ENCODE measurements at regions not wholly inside any gene's neighbourhood (a gene's known extent, or its start where the extent isn't known, plus 50 kb on each side); places are given as distances from the start of the nearest gene placed in this dataset.
"Not testable (repeated sequence)": the region's sequence is repeated elsewhere in the genome, so short reads cannot be mapped to it uniquely, and the experiment has no call there.

- Mint-ChIP-seq H3K4me1 (no peaks in the 10 kb centered on the region), H3K4me3 (no peak overlapping the region), H3K27me3 (no peaks in the 10 kb centered on the region), H3K36me3 (ENCODE audit: low read depth) (no peaks in the 10 kb centered on the region), H3K9me3 (peaks cover 8% of the 10 kb centered on the region), H3K27ac (no peak overlapping the region)
- ATAC-seq (no peak), DNase-seq (no peak)
Measured at GRCh38 chr4:84338367-84338766, 160.7 kb downstream of the NKX6-1 start.

DNA sequence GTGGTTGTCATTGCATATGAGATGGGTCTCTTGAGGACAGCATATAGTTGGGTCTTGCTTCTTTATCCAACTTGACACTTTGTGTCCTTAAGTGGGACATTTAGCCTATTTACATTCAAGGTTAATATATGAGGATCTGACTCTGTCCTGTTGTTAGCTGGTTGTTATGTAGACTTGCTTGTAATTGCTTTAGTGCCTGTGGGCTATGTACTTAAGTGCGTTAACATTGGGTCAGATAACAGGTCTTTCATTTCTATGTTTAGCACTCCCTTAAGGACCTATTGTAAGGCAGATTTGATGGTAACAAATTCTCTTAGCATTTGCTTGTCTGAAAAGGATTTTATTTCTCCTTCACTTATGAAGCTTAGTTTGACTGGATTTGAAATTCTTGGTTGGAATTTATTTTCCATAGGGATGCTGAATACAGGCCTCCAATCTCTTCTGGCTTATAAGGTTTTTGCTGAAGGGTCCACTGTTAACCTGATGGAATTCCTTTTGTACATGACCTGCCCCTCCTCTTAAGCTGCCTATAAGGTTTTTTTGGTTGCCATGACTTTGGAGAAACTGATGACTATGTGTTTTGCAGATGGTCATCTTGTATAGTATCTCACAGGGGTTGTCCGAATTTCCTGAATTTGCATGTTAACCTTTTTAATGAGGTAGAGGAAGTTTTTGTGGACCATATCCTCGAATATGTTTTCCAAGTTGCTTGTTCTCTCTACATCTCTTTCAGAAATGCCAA is 162.0 kb downstream of the NKX6-1 start:
- Mint-ChIP-seq H3K27ac (no peak overlapping the region), H3K9me3 (peaks cover 4% of the 10 kb centered on the region), H3K27me3 (no peaks in the 10 kb centered on the region), H3K36me3 (ENCODE audit: low read depth) (no peaks in the 10 kb centered on the region), H3K4me3 (no peak overlapping the region), H3K4me1 (no peaks in the 10 kb centered on the region)
- DNase-seq: no peak
- no peak for ATAC-seq

- Mint-ChIP-seq H3K27ac (no peak overlapping the region), H3K9me3 (peaks cover 9% of the 10 kb centered on the region), H3K36me3 (ENCODE audit: low read depth) (no peaks in the 10 kb centered on the region), H3K4me3 (no peak overlapping the region), H3K4me1 (no peaks in the 10 kb centered on the region), H3K27me3 (peaks cover 2% of the 10 kb centered on the region)
- no peak for DNase-seq
- ATAC-seq: no peak
Measured at GRCh38 chr4:84327526-84327925, 171.6 kb downstream of the NKX6-1 start.

DNA sequence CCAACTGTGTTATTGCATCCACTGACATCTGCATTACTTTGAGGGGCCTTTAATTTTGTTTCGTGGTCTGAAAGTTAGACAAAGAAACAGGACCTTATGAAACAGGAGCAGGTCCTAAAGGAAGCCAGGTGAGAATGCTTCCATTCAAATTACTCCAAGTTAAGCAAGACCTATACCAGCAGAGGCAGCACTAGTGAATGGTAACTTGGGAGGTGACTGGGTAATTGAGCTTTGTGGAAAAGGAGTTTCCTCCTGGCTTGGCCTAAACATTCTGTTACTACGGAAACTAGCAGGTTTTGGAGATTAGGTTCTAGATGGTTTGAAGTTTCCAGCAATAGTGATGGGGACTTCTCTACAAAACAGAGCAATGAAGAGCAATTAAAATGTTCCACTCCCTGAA is 173.5 kb downstream of the NKX6-1 start:
- no peaks in the 10 kb centered on the region for H3K4me1 Mint-ChIP-seq
- H3K4me3 Mint-ChIP-seq: no peak overlapping the region
- peaks cover 5% of the 10 kb centered on the region for H3K9me3 Mint-ChIP-seq
- no peaks in the 10 kb centered on the region for H3K36me3 Mint-ChIP-seq (ENCODE audit: low read depth)
- no peak for DNase-seq
- ATAC-seq: no peak
- no peak overlapping the region for H3K27ac Mint-ChIP-seq
- H3K27me3 Mint-ChIP-seq: peaks cover 2% of the 10 kb centered on the region

GRCh38 chr4:84324303-84325245 is 174.5 kb downstream of the NKX6-1 start:
- Mint-ChIP-seq H3K27me3 (peaks cover 2% of the 10 kb centered on the region), H3K9me3 (no peaks in the 10 kb centered on the region), H3K27ac (no peak overlapping the region), H3K4me1 (no peaks in the 10 kb centered on the region), H3K36me3 (ENCODE audit: low read depth) (no peaks in the 10 kb centered on the region), H3K4me3 (no peak overlapping the region)
- DNase-seq (no peak), ATAC-seq (no peak)

DNA sequence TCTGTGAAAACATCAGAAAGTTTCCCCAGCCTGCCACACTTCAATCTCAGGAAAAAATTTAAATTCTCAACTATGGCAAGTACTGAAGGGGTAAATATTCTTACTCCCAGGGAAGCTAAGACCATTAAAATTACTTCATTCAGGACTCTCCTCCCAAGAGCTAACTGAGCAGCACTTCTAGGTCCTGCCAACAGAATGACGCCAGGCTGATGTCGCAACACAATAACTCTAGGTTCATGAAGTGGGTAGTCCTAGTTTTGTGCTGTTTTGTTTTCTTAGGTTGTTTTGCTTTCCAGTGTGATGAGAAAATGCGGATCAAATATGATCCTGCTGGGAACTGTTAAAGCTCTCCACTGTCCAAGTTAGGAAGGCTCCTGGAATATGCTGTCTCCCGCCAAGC is 180.0 kb downstream of the NKX6-1 start:
- Mint-ChIP-seq H3K4me3 (no peak overlapping the region), H3K27ac (no peak overlapping the region), H3K4me1 (no peaks in the 10 kb centered on the region), H3K9me3 (no peaks in the 10 kb centered on the region), H3K36me3 (ENCODE audit: low read depth) (no peaks in the 10 kb centered on the region), H3K27me3 (no peaks in the 10 kb centered on the region)
- ATAC-seq: no peak
- DNase-seq: no peak

- H3K27ac Mint-ChIP-seq: no peak overlapping the region
- no peak overlapping the region for H3K4me3 Mint-ChIP-seq
Measured at GRCh38 chr4:84317513-84317912, 181.6 kb downstream of the NKX6-1 start.

DNA sequence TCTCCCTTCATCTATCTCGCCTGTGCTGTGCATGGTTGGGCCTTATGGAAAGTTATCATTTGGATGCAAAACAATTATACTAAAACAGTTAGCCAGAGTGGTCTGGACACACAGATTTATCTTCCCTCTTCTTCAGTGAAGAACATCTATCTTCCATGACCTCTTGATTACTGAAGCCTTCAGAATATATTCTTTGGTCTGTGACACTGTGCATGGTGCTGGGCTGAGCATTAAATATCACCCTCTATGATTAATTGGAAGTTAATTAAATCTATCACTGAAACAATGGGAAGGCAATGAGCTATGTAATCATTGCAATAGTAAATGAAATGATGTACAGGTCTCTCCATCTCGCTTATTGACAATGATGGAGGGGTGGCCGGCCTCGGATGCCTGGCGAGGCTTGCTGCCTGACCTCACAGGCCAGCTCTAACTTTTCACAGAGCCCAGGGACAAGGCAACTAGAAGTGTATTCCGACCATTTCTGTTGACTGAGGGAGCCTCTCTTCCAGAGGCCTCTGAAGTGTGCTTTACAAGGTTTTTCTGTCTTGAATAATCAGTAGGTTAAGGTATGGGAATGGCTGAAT is 186.6 kb downstream of the NKX6-1 start:
- DNase-seq (no peak), ATAC-seq (no peak)
- Mint-ChIP-seq H3K4me3 (no peak overlapping the region), H3K27me3 (no peaks in the 10 kb centered on the region), H3K4me1 (no peaks in the 10 kb centered on the region), H3K9me3 (no peaks in the 10 kb centered on the region), H3K27ac (no peak overlapping the region), H3K36me3 (ENCODE audit: low read depth) (no peaks in the 10 kb centered on the region)

More at GRCh38 chr4:84317513-84317912, 181.6 kb downstream of the NKX6-1 start:
- Mint-ChIP-seq H3K9me3 (no peaks in the 10 kb centered on the region), H3K4me1 (no peaks in the 10 kb centered on the region), H3K36me3 (ENCODE audit: low read depth) (no peaks in the 10 kb centered on the region), H3K27me3 (no peaks in the 10 kb centered on the region)
- DNase-seq (no peak), ATAC-seq (no peak)

DNA sequence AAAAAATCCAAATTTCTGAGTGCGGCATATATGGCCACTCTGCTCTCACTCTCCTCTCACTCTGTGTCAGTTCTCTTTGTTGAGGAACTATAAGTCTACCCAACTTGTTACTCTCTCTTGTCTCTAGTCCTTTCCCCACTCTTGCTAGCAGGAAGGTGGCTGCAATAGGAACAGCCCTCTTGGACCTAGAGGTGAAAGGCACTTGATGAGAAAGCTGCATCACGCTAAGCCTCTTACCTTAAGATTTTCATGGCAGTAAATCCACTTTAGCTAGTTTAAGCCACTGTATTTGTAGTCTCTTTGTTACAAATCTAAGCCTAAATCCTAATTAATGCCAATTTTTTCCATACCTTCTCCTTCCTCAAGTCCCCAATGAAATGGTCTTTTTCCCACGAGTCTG is 189.9 kb downstream of the NKX6-1 start:
- Mint-ChIP-seq H3K9me3 (no peaks in the 10 kb centered on the region), H3K27me3 (no peaks in the 10 kb centered on the region), H3K4me1 (no peaks in the 10 kb centered on the region), H3K4me3 (no peak overlapping the region), H3K27ac (no peak overlapping the region), H3K36me3 (ENCODE audit: low read depth) (no peaks in the 10 kb centered on the region)
- ATAC-seq (no peak), DNase-seq (no peak)

DNA sequence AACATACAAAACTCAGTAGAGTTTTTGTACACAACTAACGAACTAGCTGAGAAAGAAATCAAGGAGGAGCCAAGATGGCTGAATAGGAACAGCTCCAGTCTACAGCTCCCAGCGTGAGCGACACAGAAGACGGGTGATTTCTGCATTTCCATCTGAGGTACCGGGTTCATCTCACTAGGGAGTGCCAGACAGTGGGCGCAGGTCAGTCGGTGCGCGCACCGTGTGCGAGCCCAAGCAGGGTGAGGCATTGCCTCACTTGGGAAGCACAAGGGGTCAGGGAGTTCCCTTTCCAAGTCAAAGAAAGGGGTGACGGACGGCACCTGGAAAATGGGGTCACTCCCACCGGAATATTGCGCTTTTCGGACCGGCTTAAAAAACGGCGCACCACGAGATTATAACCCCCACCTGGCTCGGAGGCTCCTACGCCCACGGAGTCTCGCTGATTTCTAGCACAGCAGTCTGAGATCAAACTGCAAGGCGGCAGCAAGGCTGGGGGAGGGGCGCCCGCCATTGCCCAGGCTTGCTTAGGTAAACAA is 200.3 kb downstream of the NKX6-1 start:
- H3K27ac Mint-ChIP-seq, ATAC-seq: not testable (repeated sequence)

DNA sequence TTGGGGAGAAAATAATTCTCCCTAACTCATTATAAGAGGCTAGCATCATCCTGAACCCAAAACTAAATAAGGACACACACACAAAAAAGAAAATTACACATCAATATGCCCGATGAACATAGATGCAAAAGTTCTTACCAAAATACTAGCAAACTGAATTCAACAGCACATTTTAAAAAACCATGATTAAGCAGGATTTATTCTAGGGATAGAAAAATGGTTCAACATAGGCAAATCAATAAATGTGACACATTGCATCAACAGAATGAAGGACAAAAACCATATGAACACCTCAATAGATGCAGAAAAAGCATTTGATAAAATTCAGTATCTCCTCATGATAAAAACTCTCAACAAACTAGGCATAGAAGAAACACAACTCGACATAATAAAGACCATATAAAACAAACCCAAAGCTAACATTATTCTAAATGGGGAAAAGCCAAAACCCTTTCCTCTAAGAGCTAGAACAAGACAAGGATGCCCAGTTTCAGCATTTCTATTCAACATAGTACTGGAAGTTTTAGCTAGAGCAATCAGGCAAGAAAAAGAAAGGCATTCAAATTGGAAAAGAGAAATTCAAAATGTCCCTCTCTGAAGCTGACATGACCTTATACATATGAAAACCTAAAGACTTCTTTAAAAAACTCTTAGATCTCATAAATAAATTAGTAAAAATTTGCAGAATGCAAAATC is 200.9 kb downstream of the NKX6-1 start:
- Mint-ChIP-seq H3K27ac (no peak overlapping the region), H3K4me1 (no peaks in the 10 kb centered on the region), H3K4me3 (no peak overlapping the region), H3K27me3 (peaks cover 2% of the 10 kb centered on the region), H3K36me3 (ENCODE audit: low read depth) (no peaks in the 10 kb centered on the region), H3K9me3 (peaks cover 11% of the 10 kb centered on the region)
- ATAC-seq (no peak), DNase-seq (no peak)

More for the DNA sequence above, 200.3 kb downstream of the NKX6-1 start:
- not testable (repeated sequence) for H3K4me1 Mint-ChIP-seq; DNase-seq; H3K36me3 Mint-ChIP-seq (ENCODE audit: low read depth); H3K4me3 Mint-ChIP-seq; H3K27me3 Mint-ChIP-seq
- peaks cover 11% of the 10 kb centered on the region for H3K9me3 Mint-ChIP-seq

DNA sequence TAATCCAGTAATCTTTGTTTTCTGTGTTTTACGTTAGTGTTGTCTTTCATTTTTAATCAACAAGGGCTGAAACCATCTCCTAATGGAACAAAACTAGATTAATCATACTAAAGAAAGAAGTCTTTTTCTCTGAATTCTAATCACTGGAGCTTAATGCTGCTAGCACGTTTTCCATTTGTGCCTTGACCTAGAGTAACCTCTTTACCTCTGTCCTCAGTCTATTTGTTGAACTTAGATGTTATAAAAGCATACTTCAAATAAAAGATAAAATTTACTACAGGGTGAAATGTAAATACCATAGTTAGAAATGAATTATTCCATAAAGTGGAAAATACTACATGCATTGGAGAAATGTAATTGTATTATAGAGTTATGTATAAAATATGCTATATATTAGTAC is 207.1 kb downstream of the NKX6-1 start:
- no peaks in the 10 kb centered on the region for H3K4me1 Mint-ChIP-seq
- H3K27ac Mint-ChIP-seq: no peak overlapping the region

GRCh38 chr4:84286048-84286447 is 213.0 kb downstream of the NKX6-1 start:
- Mint-ChIP-seq H3K4me1 (no peaks in the 10 kb centered on the region), H3K27ac (no peak overlapping the region), H3K4me3 (no peak overlapping the region), H3K9me3 (peaks cover 6% of the 10 kb centered on the region), H3K36me3 (ENCODE audit: low read depth) (no peaks in the 10 kb centered on the region), H3K27me3 (peaks cover 1% of the 10 kb centered on the region)
- DNase-seq (no peak), ATAC-seq (no peak)

More for the DNA sequence above, 207.1 kb downstream of the NKX6-1 start:
- H3K36me3 Mint-ChIP-seq (ENCODE audit: low read depth): no peaks in the 10 kb centered on the region
- peaks cover 2% of the 10 kb centered on the region for H3K27me3 Mint-ChIP-seq
- peaks cover 17% of the 10 kb centered on the region for H3K9me3 Mint-ChIP-seq
- DNase-seq (no peak), ATAC-seq (no peak)
- no peak overlapping the region for H3K4me3 Mint-ChIP-seq

DNA sequence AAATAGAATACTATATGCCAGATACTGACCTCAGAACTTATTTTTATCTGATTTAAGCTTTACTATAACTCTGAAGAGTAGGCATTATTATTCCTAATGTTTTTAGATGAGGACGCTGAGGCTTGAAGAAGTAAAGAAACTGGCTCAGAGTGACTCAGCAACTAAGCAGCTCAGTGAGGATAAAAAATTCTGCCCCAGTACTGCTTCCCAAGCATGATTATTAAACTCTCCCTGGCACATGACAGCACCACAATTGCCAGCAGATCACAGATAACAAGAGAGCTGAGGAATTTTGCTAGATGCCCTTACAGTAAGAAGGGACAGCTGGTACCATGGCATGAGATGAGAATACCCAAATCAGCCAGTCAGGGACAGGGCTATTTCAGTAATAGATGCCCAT is 219.4 kb downstream of the NKX6-1 start:
- peaks cover 1% of the 10 kb centered on the region for H3K27me3 Mint-ChIP-seq
- DNase-seq (no peak), ATAC-seq (no peak)
- no peaks in the 10 kb centered on the region for H3K4me1 Mint-ChIP-seq
- H3K36me3 Mint-ChIP-seq (ENCODE audit: low read depth): no peaks in the 10 kb centered on the region
- no peak overlapping the region for H3K27ac Mint-ChIP-seq
- H3K9me3 Mint-ChIP-seq: no peaks in the 10 kb centered on the region
- no peak overlapping the region for H3K4me3 Mint-ChIP-seq

Data from activated naive CD8-positive, alpha-beta T cell treated with anti-CD3 and anti-CD28 coated beads, Interleukin-2, amount 50 U/mL, for 24 hours (primary cell).